Peyer's patch (tissue), 4 donors: ENCODE measurements at regions not wholly inside any gene's neighbourhood (a gene's known extent, or its start where the extent isn't known, plus 50 kb on each side); places are given as distances from the start of the nearest gene placed in this dataset.

Source experiments
- DNase-seq, 3 donors: peaks; one replicate each; pipeline ENCODE4 v3.0.0-alpha.2; 2017 to 2019
- H3K27ac ChIP-seq, 4 donors: fragments of 200-600 bp; sonication (generic); one replicate each; pipeline ENCODE4 v1.5.1; 2016 to 2019
- H3K27me3 ChIP-seq, 2 donors: fragments of 200-600 bp; sonication (generic); one replicate each; pipeline ENCODE4 v1.5.1; 2019
- H3K36me3 ChIP-seq, 3 donors: fragments of 200-600 bp; sonication (generic); one replicate each; pipeline ENCODE4 v1.5.1; 2016 to 2019
- H3K4me1 ChIP-seq, 4 donors: fragments of 200-600 bp; sonication (generic); one replicate each; pipeline ENCODE4 v1.5.1; 2016 to 2019
- H3K4me3 ChIP-seq, 4 donors: fragments of 200-600 bp; sonication (generic); 1 replicate in 3 of 4; 2 replicates in 1 of 4; pipeline ENCODE4 v1.5.1; 2016 to 2019; ENCODE audit warnings: mild to moderate bottlenecking in 1 of 4
- H3K9me3 ChIP-seq, 4 donors: fragments of 200-600 bp; sonication (generic); one replicate each; pipeline ENCODE4 v1.5.1; 2016 to 2019; ENCODE audit warnings: mild to moderate bottlenecking in 1 of 4
- CTCF ChIP-seq, 6 experiments: fragments of 450-650 bp in 4 of 6; fragments of 200-600 bp in 2 of 6; sonication (generic) in 1 of 6; IDR thresholded peaks; one replicate each; pipeline ENCODE4 v1.5.1; 2017 to 2019; ENCODE audit warnings: antibody characterized with exemption in 6 of 6, mild to moderate bottlenecking in 3 of 6, moderate library complexity in 1 of 6
- POLR2A ChIP-seq, 2 donors: fragments of 450-650 bp; IDR thresholded peaks; one replicate each; pipeline ENCODE4 v1.5.1; 2017; ENCODE audit warnings: antibody characterized with exemption in 2 of 2, mild to moderate bottlenecking in 2 of 2, moderate library complexity in 2 of 2

GRCh38 chr6:150659046-150659763, 59.5 kb downstream of the PLEKHG1 start:
- Histone ChIP-seq H3K4me3 (no peak overlapping the region), H3K9me3 (no peaks in the 10 kb centered on the region), H3K4me1 (peaks cover 0 to 8% (median 4%) of the 10 kb centered on the region in 4 donors), H3K27me3 (no peaks in the 10 kb centered on the region), H3K36me3 (no peaks in the 10 kb centered on the region), H3K27ac (no peak overlapping the region)
- DNase-seq: no peak
- TF ChIP-seq CTCF (IDR thresholded peaks at IDR 0.05) (no peak), POLR2A (IDR thresholded peaks at IDR 0.05) (no peak)

GRCh38 chr6:150661216-150662007, 61.7 kb downstream of the PLEKHG1 start:
- DNase-seq: no peak
- Histone ChIP-seq H3K4me3 (no peak overlapping the region), H3K36me3 (no peaks in the 10 kb centered on the region), H3K27ac (no peak overlapping the region), H3K27me3 (no peaks in the 10 kb centered on the region), H3K9me3 (no peaks in the 10 kb centered on the region), H3K4me1 (peaks cover 0 to 13% (median 2%) of the 10 kb centered on the region in 4 donors)
- TF ChIP-seq POLR2A (IDR thresholded peaks at IDR 0.05): no peak
- no peak for TF ChIP-seq CTCF (IDR thresholded peaks at IDR 0.05)

- H3K9me3 ChIP-seq: no peaks in the 10 kb centered on the region
- H3K4me1 ChIP-seq: peaks cover 0 to 21% (median 0%) of the 10 kb centered on the region in 4 donors
- H3K27me3 ChIP-seq: no peaks in the 10 kb centered on the region
- H3K4me3 ChIP-seq: no peak overlapping the region
- TF ChIP-seq CTCF (IDR thresholded peaks at IDR 0.05): no peak
- no peak for TF ChIP-seq POLR2A (IDR thresholded peaks at IDR 0.05)
- DNase-seq: no peak
- no peaks in the 10 kb centered on the region for H3K36me3 ChIP-seq
- H3K27ac ChIP-seq: no peak overlapping the region
Measured at GRCh38 chr6:150662814-150663213, 63.1 kb downstream of the PLEKHG1 start.

- H3K9me3 ChIP-seq: no peaks in the 10 kb centered on the region
- H3K36me3 ChIP-seq: no peaks in the 10 kb centered on the region
- no peak for DNase-seq
- peaks cover 0 to 31% (median 0%) of the 10 kb centered on the region in 4 donors for H3K4me1 ChIP-seq
- TF ChIP-seq CTCF (IDR thresholded peaks at IDR 0.05) (no peak), POLR2A (IDR thresholded peaks at IDR 0.05) (no peak)
- no peak overlapping the region for H3K4me3 ChIP-seq
- no peaks in the 10 kb centered on the region for H3K27me3 ChIP-seq
- H3K27ac ChIP-seq: no peak overlapping the region
Measured at GRCh38 chr6:150664091-150664490, 64.4 kb downstream of the PLEKHG1 start.

GRCh38 chr6:150666071-150666470, 66.4 kb downstream of the PLEKHG1 start:
- Histone ChIP-seq H3K27ac (peak overlapping the region in 3 of 4 donors; percentile 39 to 76 (median 65)), H3K9me3 (no peaks in the 10 kb centered on the region), H3K4me3 (no peak overlapping the region), H3K4me1 (peaks cover 0 to 34% (median 0%) of the 10 kb centered on the region in 4 donors), H3K36me3 (no peaks in the 10 kb centered on the region), H3K27me3 (no peaks in the 10 kb centered on the region)
- DNase-seq: peak in 1 of 3 donors; percentile 61
- TF ChIP-seq POLR2A (IDR thresholded peaks at IDR 0.05): no peak
- TF ChIP-seq CTCF (IDR thresholded peaks at IDR 0.05): no peak
